SK-N-SH treated with all-trans-retinoic acid at 6 μM for 48 hours (cell line): ENCODE measurements at regions not wholly inside any gene's neighbourhood (a gene's known extent, or its start where the extent isn't known, plus 50 kb on each side); places are given as distances from the start of the nearest gene placed in this dataset.

Experiments
- ATAC-seq: fragments of 200-7000 bp; cut with Tn5 transposase; 3 replicates; pipeline ENCODE4 v1.9.1; 2020; ENCODE audit warnings: mild to moderate bottlenecking, moderate library complexity
- ARNTL ChIP-seq: fragments of 450-650 bp; formaldehyde crosslinking; IDR thresholded peaks from 2 replicates; pipeline ENCODE4 v1.5.0; 2020; ENCODE audit warnings: low read depth, mild to moderate bottlenecking, moderate library complexity, borderline replicate concordance
- BACH2 ChIP-seq: fragments of 250-450 bp; sonication (Bioruptor Pico); IDR thresholded peaks from 2 replicates; pipeline ENCODE4 v1.9.0; 2021; ENCODE audit warnings: mild to moderate bottlenecking, borderline replicate concordance
- CREB5 ChIP-seq: fragments of 250-450 bp; sonication (Bioruptor Pico); IDR thresholded peaks from 2 replicates; pipeline ENCODE4 v1.5.1; 2020; ENCODE audit warnings: low read depth, mild to moderate bottlenecking, moderate library complexity
- CSDC2 ChIP-seq: fragments of 250-450 bp; sonication (Bioruptor Pico); IDR thresholded peaks from 2 replicates; pipeline ENCODE4 v1.5.0; 2020; ENCODE audit warnings: mild to moderate bottlenecking, moderate library complexity
- CSRNP3 ChIP-seq: fragments of 250-450 bp; sonication (Bioruptor Pico); IDR thresholded peaks from 2 replicates; pipeline ENCODE4 v1.5.1; 2021; ENCODE audit warnings: mild to moderate bottlenecking, moderate library complexity
- ESRRG ChIP-seq: fragments of 250-450 bp; sonication (Bioruptor Pico); IDR thresholded peaks from 2 replicates; pipeline ENCODE4 v1.6.1; 2021; ENCODE audit warnings: mild to moderate bottlenecking
- GLIS3 ChIP-seq: fragments of 250-450 bp; sonication (Bioruptor Pico); IDR thresholded peaks from 2 replicates; pipeline ENCODE4 v1.5.0; 2020; ENCODE audit warnings: mild to moderate bottlenecking, moderate library complexity
- ISL1 ChIP-seq: fragments of 250-450 bp; sonication (Bioruptor Pico); IDR thresholded peaks from 2 replicates; pipeline ENCODE4 v2.1.2; 2022; ENCODE audit warnings: mild to moderate bottlenecking, moderate library complexity
- OSR1 ChIP-seq: fragments of 250-450 bp; sonication (Bioruptor Pico); IDR thresholded peaks from 2 replicates; pipeline ENCODE4 v1.8.0; 2022; ENCODE audit warnings: moderate library complexity, mild to moderate bottlenecking, inconsistent platforms
- PATZ1 ChIP-seq: fragments of 250-450 bp; sonication (Bioruptor Pico); IDR thresholded peaks from 2 replicates; pipeline ENCODE4 v1.8.0; 2020; ENCODE audit warnings: mild to moderate bottlenecking, moderate library complexity, borderline replicate concordance
- PPARA ChIP-seq: fragments of 250-450 bp; sonication (Bioruptor Pico); IDR thresholded peaks from 2 replicates; pipeline ENCODE4 v1.5.0; 2020; ENCODE audit warnings: mild to moderate bottlenecking, borderline replicate concordance
- SNAI2 ChIP-seq: fragments of 250-450 bp; sonication (Bioruptor Pico); IDR thresholded peaks from 2 replicates; pipeline ENCODE4 v1.5.0; 2020; ENCODE audit warnings: mild to moderate bottlenecking, moderate library complexity
- TCF4 ChIP-seq: fragments of 250-450 bp; sonication (Bioruptor Pico); IDR thresholded peaks from 2 replicates; pipeline ENCODE4 v1.8.0; 2021; ENCODE audit warnings: mild to moderate bottlenecking, moderate library complexity, borderline replicate concordance
- TOX ChIP-seq: fragments of 250-450 bp; sonication (Bioruptor Pico); IDR thresholded peaks from 2 replicates; pipeline ENCODE4 v1.8.0; 2021; ENCODE audit warnings: mild to moderate bottlenecking, moderate library complexity, borderline replicate concordance
- ZC3H10 ChIP-seq: fragments of 250-450 bp; sonication (Bioruptor Pico); IDR thresholded peaks from 2 replicates; pipeline ENCODE4 v1.5.1; 2021; ENCODE audit warnings: mild to moderate bottlenecking, moderate library complexity
- ZFP3 ChIP-seq: fragments of 250-450 bp; sonication (Bioruptor Pico); IDR thresholded peaks from 2 replicates; pipeline ENCODE4 v1.5.0; 2020; ENCODE audit warnings: mild to moderate bottlenecking, moderate library complexity
- ZFP30 ChIP-seq: fragments of 450-650 bp; formaldehyde crosslinking; IDR thresholded peaks from 2 replicates; pipeline ENCODE4 v1.5.0; 2022; ENCODE audit warnings: mild to moderate bottlenecking, moderate library complexity
- ZNF565 ChIP-seq: fragments of 450-650 bp; formaldehyde crosslinking; conservative IDR thresholded peaks from 2 replicates; pipeline ENCODE4 v1.5.0; 2020; ENCODE audit warnings: low read depth, mild to moderate bottlenecking, moderate library complexity
- ZNF70 ChIP-seq: fragments of 450-650 bp; formaldehyde crosslinking; IDR thresholded peaks from 2 replicates; pipeline ENCODE4 v1.5.0; 2020; ENCODE audit warnings: mild to moderate bottlenecking, moderate library complexity
- ZNF8 ChIP-seq: fragments of 450-650 bp; formaldehyde crosslinking; IDR thresholded peaks from 2 replicates; pipeline ENCODE4 v1.5.0; 2020; ENCODE audit warnings: mild to moderate bottlenecking, moderate library complexity

- TF ChIP-seq ZFP3 (CRISPR knock-in tag) (no peak), GLIS3 (CRISPR knock-in tag) (no peak), ZFP30 (CRISPR knock-in tag) (no peak), ISL1 (CRISPR knock-in tag) (no peak), CREB5 (CRISPR knock-in tag) (no peak), CSRNP3 (no peak), ARNTL (CRISPR knock-in tag) (no peak), ZNF8 (no peak), ESRRG (no peak), ZNF70 (CRISPR knock-in tag) (no peak), OSR1 (CRISPR knock-in tag) (no peak), CSDC2 (CRISPR knock-in tag) (no peak), TCF4 (CRISPR knock-in tag) (no peak), ZC3H10 (CRISPR knock-in tag) (no peak)
- no peak for ATAC-seq
Measured at GRCh38 chr7:68439897-68440296, 1158.4 kb upstream of the AUTS2 start.

- TF ChIP-seq CSRNP3: no peak
- no peak for TF ChIP-seq PPARA (CRISPR knock-in tag)
- no peak for TF ChIP-seq CREB5 (CRISPR knock-in tag)
- TF ChIP-seq ZNF565 (CRISPR knock-in tag): no peak
- no peak for TF ChIP-seq SNAI2
- TF ChIP-seq ZNF70 (CRISPR knock-in tag): no peak
- TF ChIP-seq ESRRG: no peak
- no peak for TF ChIP-seq ZNF8
- no peak for TF ChIP-seq TOX
- no peak for TF ChIP-seq BACH2
- TF ChIP-seq ARNTL (CRISPR knock-in tag): no peak
- ATAC-seq: no peak
Measured at GRCh38 chr7:68440866-68441265, 1157.4 kb upstream of the AUTS2 start.

- no peak for ATAC-seq
- TF ChIP-seq ZC3H10 (CRISPR knock-in tag) (no peak), PPARA (CRISPR knock-in tag) (no peak), ZFP30 (CRISPR knock-in tag) (no peak), CREB5 (CRISPR knock-in tag) (no peak), ESRRG (no peak), TOX (no peak)
- TF ChIP-seq, all 23 proteins: peak for 0
Measured at GRCh38 chr7:68441645-68442044, 1156.6 kb upstream of the AUTS2 start.

GRCh38 chr7:68442931-68443631 is 1155.2 kb upstream of the AUTS2 start:
- no peak for ATAC-seq
- TF ChIP-seq PATZ1 (CRISPR knock-in tag): no peak
